ENCODE measurements at regions not wholly inside any gene's neighbourhood (a gene's known extent, or its start where the extent isn't known, plus 50 kb on each side); places are given as distances from the start of the nearest gene placed in this dataset.

GRCh38 chr13:94880463-94880862 is 168.1 kb upstream of the SOX21 start:
- TF ChIP-seq REST (IDR thresholded peaks at IDR 0.05; ENCODE audit: insufficient read depth in 1 of 2, low read depth in 2 of 2, low read length in 2 of 2): no peak
- TF ChIP-seq FOXP2 (optimal IDR thresholded peaks at IDR 0.05; ENCODE audit: borderline replicate concordance, extremely low read depth, extremely low read length, insufficient read depth): no peak
- no peak for TF ChIP-seq TAF1 (IDR thresholded peaks at IDR 0.05; ENCODE audit: borderline replicate concordance, insufficient read depth, low read length)
- TF ChIP-seq SIN3A (IDR thresholded peaks at IDR 0.05; ENCODE audit: borderline replicate concordance, insufficient read depth, low read length): no peak
- TF ChIP-seq POLR2AphosphoS5 (IDR thresholded peaks at IDR 0.05; ENCODE audit: low read depth, low read length): no peak

- TF ChIP-seq REST (IDR thresholded peaks at IDR 0.05; ENCODE audit: insufficient read depth in 1 of 2, low read depth in 2 of 2, low read length in 2 of 2): no peak
- TF ChIP-seq POLR2AphosphoS5 (IDR thresholded peaks at IDR 0.05; ENCODE audit: low read depth, low read length): no peak
Observed at GRCh38 chr13:94878602-94879165, 166.3 kb upstream of the SOX21 start.

DNA sequence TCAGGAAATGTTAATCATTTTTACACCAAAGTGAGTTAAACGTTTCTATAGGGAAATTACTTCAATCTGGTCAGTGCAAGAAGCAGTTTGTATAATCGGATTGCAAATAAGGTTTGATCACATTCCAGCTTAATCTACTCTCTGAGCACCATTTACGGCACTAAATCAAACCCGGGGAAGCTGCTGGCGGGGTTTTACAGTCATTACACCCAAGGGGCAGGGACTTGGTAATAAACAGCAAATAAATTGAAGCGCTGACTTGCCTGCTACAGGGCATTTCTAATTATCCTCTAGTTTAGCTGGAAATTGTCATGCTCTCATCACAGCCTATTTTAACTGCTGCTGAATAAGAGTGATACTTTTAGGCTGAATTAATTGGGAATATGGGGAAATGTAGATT is 152.1 kb upstream of the SOX21 start:
- TF ChIP-seq SIN3A (IDR thresholded peaks at IDR 0.05; ENCODE audit: borderline replicate concordance, insufficient read depth, low read length): no peak
- no peak for TF ChIP-seq POLR2AphosphoS5 (IDR thresholded peaks at IDR 0.05; ENCODE audit: low read depth, low read length)
- no peak for TF ChIP-seq FOXP2 (optimal IDR thresholded peaks at IDR 0.05; ENCODE audit: borderline replicate concordance, extremely low read depth, extremely low read length, insufficient read depth)

DNA sequence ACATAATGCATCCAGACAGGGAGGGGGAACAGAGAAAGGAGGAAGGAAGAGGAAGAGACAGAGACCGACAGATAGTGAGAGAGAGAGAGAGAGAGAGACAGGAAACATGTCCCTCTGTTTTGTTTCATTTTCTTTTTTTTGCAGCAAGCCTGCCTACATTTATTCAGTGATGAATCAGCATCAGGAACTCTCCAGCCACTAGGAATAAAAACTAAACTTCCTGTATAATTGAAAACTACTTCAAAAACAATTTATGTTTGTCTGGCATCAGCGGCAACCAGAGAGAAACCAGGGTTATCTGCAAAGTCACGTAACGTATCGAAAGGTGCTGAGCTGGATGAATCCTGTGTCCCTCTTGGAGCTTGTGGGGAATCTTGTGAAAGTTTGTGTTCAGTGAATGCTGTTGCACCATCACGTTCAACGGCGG is 148.6 kb upstream of the SOX21 start:
- no peak for TF ChIP-seq REST (IDR thresholded peaks at IDR 0.05; ENCODE audit: insufficient read depth in 1 of 2, low read depth in 2 of 2, low read length in 2 of 2)

GRCh38 chr13:94859811-94860210 is 147.5 kb upstream of the SOX21 start:
- no peak for TF ChIP-seq SIN3A (IDR thresholded peaks at IDR 0.05; ENCODE audit: borderline replicate concordance, insufficient read depth, low read length)
- TF ChIP-seq TAF1 (IDR thresholded peaks at IDR 0.05; ENCODE audit: borderline replicate concordance, insufficient read depth, low read length): no peak
- no peak for TF ChIP-seq REST (IDR thresholded peaks at IDR 0.05; ENCODE audit: insufficient read depth in 1 of 2, low read depth in 2 of 2, low read length in 2 of 2)
- TF ChIP-seq FOXP2 (optimal IDR thresholded peaks at IDR 0.05; ENCODE audit: borderline replicate concordance, extremely low read depth, extremely low read length, insufficient read depth): no peak
- no peak for TF ChIP-seq POLR2AphosphoS5 (IDR thresholded peaks at IDR 0.05; ENCODE audit: low read depth, low read length)
